ENCODE measurements at regions not wholly inside any gene's neighbourhood (a gene's known extent, or its start where the extent isn't known, plus 50 kb on each side); places are given as distances from the start of the nearest gene placed in this dataset.

- TF ChIP-seq EZH2 (IDR thresholded peaks at IDR 0.05; ENCODE audit: insufficient read depth, poor library complexity, severe bottlenecking) (no peak), EZH2phosphoT487 (IDR thresholded peaks at IDR 0.05; ENCODE audit: insufficient read depth, low read depth) (no peak)
Observed at GRCh38 chr1:69081668-69082067, 486.1 kb upstream of the LRRC7 start.

Data from GM23248 (cell line).